ENCODE measurements at regions not wholly inside any gene's neighbourhood (a gene's known extent, or its start where the extent isn't known, plus 50 kb on each side); places are given as distances from the start of the nearest gene placed in this dataset.

DNA sequence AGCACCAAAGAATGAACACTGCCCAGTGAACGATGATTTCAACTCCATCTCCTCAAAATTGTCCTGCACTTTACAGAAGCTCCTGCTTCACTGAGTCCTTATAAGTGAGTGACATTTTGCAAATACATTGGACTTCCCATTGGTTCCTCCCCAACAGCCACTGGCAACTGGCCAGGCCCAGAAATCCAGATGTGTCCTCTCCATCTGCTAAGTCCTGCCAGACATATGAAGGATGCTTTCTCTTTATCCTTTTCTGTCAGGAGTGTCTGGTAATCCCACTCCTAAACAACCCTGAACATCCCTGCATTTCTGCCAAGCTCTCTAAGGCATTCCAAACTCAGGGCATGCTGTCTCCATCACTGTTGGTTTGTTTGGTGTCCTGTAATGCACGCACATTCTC is 271.8 kb downstream of the RRAGC start:
- no peak for TF ChIP-seq MXI1 (conservative IDR thresholded peaks at IDR 0.05; ENCODE audit: poor library complexity, severe bottlenecking)
- TF ChIP-seq RAD21 (conservative IDR thresholded peaks at IDR 0.05) = no peak
- no peak for TF ChIP-seq SMC3 (conservative IDR thresholded peaks at IDR 0.05; ENCODE audit: poor library complexity)
- TF ChIP-seq POLR2AphosphoS5 (IDR thresholded peaks at IDR 0.05) = no peak
- TF ChIP-seq EZH2 (IDR thresholded peaks at IDR 0.05; ENCODE audit: borderline replicate concordance, insufficient read depth, low read length, poor library complexity, severe bottlenecking) = no peak
- no peak for TF ChIP-seq TAF1 (IDR thresholded peaks at IDR 0.05; ENCODE audit: low read depth)
- TF ChIP-seq, protein P1, sequence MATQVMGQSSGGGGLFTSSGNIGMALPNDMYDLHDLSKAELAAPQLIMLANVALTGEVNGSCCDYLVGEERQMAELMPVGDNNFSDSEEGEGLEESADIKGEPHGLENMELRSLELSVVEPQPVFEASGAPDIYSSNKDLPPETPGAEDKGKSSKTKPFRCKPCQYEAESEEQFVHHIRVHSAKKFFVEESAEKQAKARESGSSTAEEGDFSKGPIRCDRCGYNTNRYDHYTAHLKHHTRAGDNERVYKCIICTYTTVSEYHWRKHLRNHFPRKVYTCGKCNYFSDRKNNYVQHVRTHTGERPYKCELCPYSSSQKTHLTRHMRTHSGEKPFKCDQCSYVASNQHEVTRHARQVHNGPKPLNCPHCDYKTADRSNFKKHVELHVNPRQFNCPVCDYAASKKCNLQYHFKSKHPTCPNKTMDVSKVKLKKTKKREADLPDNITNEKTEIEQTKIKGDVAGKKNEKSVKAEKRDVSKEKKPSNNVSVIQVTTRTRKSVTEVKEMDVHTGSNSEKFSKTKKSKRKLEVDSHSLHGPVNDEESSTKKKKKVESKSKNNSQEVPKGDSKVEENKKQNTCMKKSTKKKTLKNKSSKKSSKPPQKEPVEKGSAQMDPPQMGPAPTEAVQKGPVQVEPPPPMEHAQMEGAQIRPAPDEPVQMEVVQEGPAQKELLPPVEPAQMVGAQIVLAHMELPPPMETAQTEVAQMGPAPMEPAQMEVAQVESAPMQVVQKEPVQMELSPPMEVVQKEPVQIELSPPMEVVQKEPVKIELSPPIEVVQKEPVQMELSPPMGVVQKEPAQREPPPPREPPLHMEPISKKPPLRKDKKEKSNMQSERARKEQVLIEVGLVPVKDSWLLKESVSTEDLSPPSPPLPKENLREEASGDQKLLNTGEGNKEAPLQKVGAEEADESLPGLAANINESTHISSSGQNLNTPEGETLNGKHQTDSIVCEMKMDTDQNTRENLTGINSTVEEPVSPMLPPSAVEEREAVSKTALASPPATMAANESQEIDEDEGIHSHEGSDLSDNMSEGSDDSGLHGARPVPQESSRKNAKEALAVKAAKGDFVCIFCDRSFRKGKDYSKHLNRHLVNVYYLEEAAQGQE (IDR thresholded peaks at IDR 0.05; ENCODE audit: borderline replicate concordance) = no peak
- no peak for TF ChIP-seq EP300 (conservative IDR thresholded peaks at IDR 0.05; ENCODE audit: poor library complexity, severe bottlenecking)
- TF ChIP-seq CTCF (IDR thresholded peaks at IDR 0.05; ENCODE audit: poor library complexity, severe bottlenecking) = no peak
- no peaks in the 10 kb centered on the region for H3K9me3 ChIP-seq (ENCODE audit: low read length)

DNA sequence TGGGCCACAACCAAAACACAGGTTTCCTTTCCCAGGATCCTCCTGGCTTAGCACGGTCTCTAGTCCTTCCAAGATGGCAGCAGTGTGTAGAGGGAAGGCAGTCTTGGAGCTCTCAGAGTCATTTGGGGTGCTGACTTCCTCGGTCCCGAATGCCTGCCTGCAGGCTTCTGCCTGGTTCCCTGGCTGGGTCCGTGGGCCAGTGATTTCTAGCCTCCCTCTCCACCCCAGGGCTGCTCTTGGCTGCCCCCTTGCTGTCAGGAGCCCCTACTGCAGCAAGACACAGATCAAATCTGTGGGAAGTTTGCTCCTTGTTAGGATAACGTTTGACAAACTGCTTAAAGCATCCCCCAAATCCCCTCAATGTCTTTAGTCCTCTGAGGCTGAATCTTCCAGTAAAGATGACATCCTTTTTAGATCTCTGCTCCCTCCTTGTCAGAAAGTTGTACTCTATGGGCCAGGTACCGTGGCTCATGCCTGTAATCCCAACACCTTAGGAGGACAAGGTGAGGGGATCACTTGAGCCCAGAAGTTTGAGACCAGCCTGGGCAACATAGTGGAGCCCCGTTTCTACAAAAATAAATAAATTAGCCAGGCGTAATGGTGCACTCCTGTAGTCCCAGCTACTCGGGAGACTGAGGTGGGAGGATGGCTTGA is 272.5 kb downstream of the RRAGC start:
- H3K9me2 ChIP-seq (ENCODE audit: insufficient read depth, low read length) = no peaks in the 10 kb centered on the region
- no peaks in the 10 kb centered on the region for H3K27me3 ChIP-seq (ENCODE audit: insufficient read depth, low read depth, low read length)
- no peaks in the 10 kb centered on the region for H3F3A ChIP-seq (ENCODE audit: insufficient read depth, low read length, poor library complexity, severe bottlenecking)
- H4K20me1 ChIP-seq (ENCODE audit: insufficient read depth) = no peaks in the 10 kb centered on the region
- H3K4me3 ChIP-seq (ENCODE audit: low read length) = no peak overlapping the region
- H3K9ac ChIP-seq (ENCODE audit: low read length) = no peak overlapping the region
- no peak overlapping the region for H3K27ac ChIP-seq (ENCODE audit: low read length)
- H3K4me2 ChIP-seq (ENCODE audit: low read length) = no peak overlapping the region
- H2AFZ ChIP-seq (ENCODE audit: low read depth, low read length) = no peak overlapping the region
- no peaks in the 10 kb centered on the region for H3K79me2 ChIP-seq (replicated peaks; ENCODE audit: insufficient read depth, low read length)
- no peaks in the 10 kb centered on the region for H3K9me3 ChIP-seq (ENCODE audit: low read length)
- H3K36me3 ChIP-seq (ENCODE audit: insufficient read depth, low read length) = no peaks in the 10 kb centered on the region
- TF ChIP-seq CTCF (IDR thresholded peaks at IDR 0.05; ENCODE audit: poor library complexity, severe bottlenecking) (peak; percentile 34), EP300 (conservative IDR thresholded peaks at IDR 0.05; ENCODE audit: poor library complexity, severe bottlenecking) (no peak), RAD21 (conservative IDR thresholded peaks at IDR 0.05) (peak; percentile 22)

More for the DNA sequence above, 271.8 kb downstream of the RRAGC start:
- H2AFZ ChIP-seq (ENCODE audit: low read depth, low read length) = no peak overlapping the region
- H3K36me3 ChIP-seq (ENCODE audit: insufficient read depth, low read length) = no peaks in the 10 kb centered on the region
- H3F3A ChIP-seq (ENCODE audit: insufficient read depth, low read length, poor library complexity, severe bottlenecking) = no peaks in the 10 kb centered on the region
- no peaks in the 10 kb centered on the region for H3K79me2 ChIP-seq (replicated peaks; ENCODE audit: insufficient read depth, low read length)
- H3K9ac ChIP-seq (ENCODE audit: low read length) = no peak overlapping the region
- H4K20me1 ChIP-seq (ENCODE audit: insufficient read depth) = no peaks in the 10 kb centered on the region
- H3K27ac ChIP-seq (ENCODE audit: low read length) = no peak overlapping the region
- H3K4me2 ChIP-seq (ENCODE audit: low read length) = no peak overlapping the region
- H3K9me2 ChIP-seq (ENCODE audit: insufficient read depth, low read length) = no peaks in the 10 kb centered on the region
- no peak overlapping the region for H3K4me3 ChIP-seq (ENCODE audit: low read length)
- H3K27me3 ChIP-seq (ENCODE audit: insufficient read depth, low read depth, low read length) = no peaks in the 10 kb centered on the region

Measured in neural cell (in vitro differentiated cells).